MM.1S (cell line): ENCODE measurements at regions not wholly inside any gene's neighbourhood (a gene's known extent, or its start where the extent isn't known, plus 50 kb on each side); places are given as distances from the start of the nearest gene placed in this dataset.

Experiments used
- DNase-seq: peaks from one replicate; pipeline ENCODE4 v3.0.0-alpha.2; 2015
- H2AFZ ChIP-seq: fragments of 300-600 bp; sonication (generic); 2 replicates; pipeline ENCODE4 v1.6.0; 2016; ENCODE audit warnings: antibody characterized with exemption, low read length
- H3F3A ChIP-seq: fragments of 300-600 bp; sonication (generic); 2 replicates; pipeline ENCODE4 v1.6.1; 2016; ENCODE audit warnings: mild to moderate bottlenecking, antibody characterized with exemption, low read length, moderate library complexity, mixed read lengths; ENCODE audit not compliant: insufficient read depth
- H3K27ac ChIP-seq: fragments of 300-600 bp; sonication (generic); 2 replicates; pipeline ENCODE4 v1.5.1; 2016; ENCODE audit warnings: mild to moderate bottlenecking, low read length
- H3K27me3 ChIP-seq: fragments of 300-600 bp; sonication (generic); replicated peaks from 2 replicates; pipeline ENCODE4 v1.6.0; 2016; ENCODE audit warnings: low read length; ENCODE audit not compliant: insufficient read depth
- H3K36me3 ChIP-seq: fragments of 300-600 bp; sonication (generic); replicated peaks from 2 replicates; pipeline ENCODE4 v1.6.1; 2016; ENCODE audit warnings: mild to moderate bottlenecking, low read length, mixed read lengths; ENCODE audit not compliant: insufficient read depth
- H3K4me1 ChIP-seq: fragments of 300-600 bp; sonication (generic); 2 replicates; pipeline ENCODE4 v1.6.1; 2016; ENCODE audit warnings: low read length, mixed read lengths
- H3K4me2 ChIP-seq: fragments of 300-600 bp; sonication (generic); 2 replicates; pipeline ENCODE4 v1.6.0; 2016; ENCODE audit warnings: low read depth, low read length
- H3K4me3 ChIP-seq: fragments of 300-600 bp; sonication (generic); 2 replicates; pipeline ENCODE4 v1.5.1; 2016; ENCODE audit warnings: low read length, mixed read lengths
- H3K79me2 ChIP-seq: fragments of 300-600 bp; sonication (generic); 2 replicates; pipeline ENCODE4 v1.6.1; 2016; ENCODE audit warnings: mixed run types, low read length, mixed read lengths
- H3K9ac ChIP-seq: fragments of 300-600 bp; sonication (generic); 2 replicates; pipeline ENCODE4 v1.6.1; 2016; ENCODE audit warnings: low read length, mixed read lengths
- H3K9me2 ChIP-seq: fragments of 300-600 bp; sonication (generic); replicated peaks from 2 replicates; pipeline ENCODE4 v1.6.1; 2016; ENCODE audit warnings: mild to moderate bottlenecking, low read length, mixed read lengths; ENCODE audit not compliant: insufficient read depth
- H3K9me3 ChIP-seq: fragments of 300-600 bp; sonication (generic); replicated peaks from 2 replicates; pipeline ENCODE4 v1.6.1; 2016; ENCODE audit warnings: mild to moderate bottlenecking, low read length, mixed read lengths; ENCODE audit not compliant: insufficient read depth
- H4K20me1 ChIP-seq: fragments of 300-600 bp; sonication (generic); 2 replicates; pipeline ENCODE4 v1.6.1; 2016; ENCODE audit warnings: mild to moderate bottlenecking, low read length, moderate library complexity, mixed read lengths; ENCODE audit not compliant: insufficient read depth
- CTCF ChIP-seq: fragments of 300-600 bp; sonication (generic); IDR thresholded peaks from 2 replicates; pipeline ENCODE4 v1.5.1; 2016; ENCODE audit warnings: antibody characterized with exemption, low read length, mixed read lengths
- EZH2 ChIP-seq: fragments of 300-600 bp; sonication (generic); optimal IDR thresholded peaks from 2 replicates; pipeline ENCODE3; 2017; ENCODE audit warnings: low read depth, mild to moderate bottlenecking, antibody characterized with exemption, low read length, mixed read lengths
- EZH2phosphoT487 ChIP-seq: fragments of 300-600 bp; sonication (generic); IDR thresholded peaks from 2 replicates; pipeline ENCODE4 v1.6.1; 2018; ENCODE audit warnings: antibody characterized with exemption, low read length

- no peaks in the 10 kb centered on the region for H3K36me3 ChIP-seq
- H3K4me3 ChIP-seq: no peak overlapping the region
- no peaks in the 10 kb centered on the region for H3K9me2 ChIP-seq
- H3K4me2 ChIP-seq: no peak overlapping the region
- no peaks in the 10 kb centered on the region for H3K4me1 ChIP-seq
- no peak for TF ChIP-seq EZH2
- TF ChIP-seq CTCF: no peak
- TF ChIP-seq EZH2phosphoT487: no peak
- H3K79me2 ChIP-seq: no peaks in the 10 kb centered on the region
- no peak overlapping the region for H3K9ac ChIP-seq
- H2AFZ ChIP-seq: no peak overlapping the region
- no peak for DNase-seq
- no peaks in the 10 kb centered on the region for H3F3A ChIP-seq
- H4K20me1 ChIP-seq: no peaks in the 10 kb centered on the region
- no peaks in the 10 kb centered on the region for H3K27me3 ChIP-seq
- no peaks in the 10 kb centered on the region for H3K9me3 ChIP-seq
- no peak overlapping the region for H3K27ac ChIP-seq
These were observed 280.1 kb upstream of the HTR1E start for GRCh38 chr6:86657192-86657591.

- H3K9ac ChIP-seq: no peak overlapping the region
- DNase-seq: no peak
- no peak overlapping the region for H3K4me3 ChIP-seq
- H3K79me2 ChIP-seq: no peaks in the 10 kb centered on the region
- no peaks in the 10 kb centered on the region for H3K36me3 ChIP-seq
- no peaks in the 10 kb centered on the region for H3K4me1 ChIP-seq
- H4K20me1 ChIP-seq: no peaks in the 10 kb centered on the region
- TF ChIP-seq CTCF (no peak), EZH2phosphoT487 (no peak), EZH2 (no peak)
- H3K9me2 ChIP-seq: no peaks in the 10 kb centered on the region
- no peak overlapping the region for H3K27ac ChIP-seq
- no peaks in the 10 kb centered on the region for H3K9me3 ChIP-seq
- no peaks in the 10 kb centered on the region for H3K27me3 ChIP-seq
- H3F3A ChIP-seq: no peaks in the 10 kb centered on the region
- no peak overlapping the region for H3K4me2 ChIP-seq
- H2AFZ ChIP-seq: no peak overlapping the region
These were observed 308.2 kb upstream of the HTR1E start for GRCh38 chr6:86629123-86629522.

GRCh38 chr6:86619428-86619827 lies 317.9 kb upstream of the HTR1E start:
- no peaks in the 10 kb centered on the region for H3K27me3 ChIP-seq
- no peak overlapping the region for H3K4me2 ChIP-seq
- no peak for DNase-seq
- no peak overlapping the region for H3K4me3 ChIP-seq
- H3K36me3 ChIP-seq: no peaks in the 10 kb centered on the region
- no peaks in the 10 kb centered on the region for H3K9me2 ChIP-seq
- no peaks in the 10 kb centered on the region for H3K79me2 ChIP-seq
- H3K9me3 ChIP-seq: no peaks in the 10 kb centered on the region
- H3K4me1 ChIP-seq: no peaks in the 10 kb centered on the region
- no peak overlapping the region for H3K27ac ChIP-seq
- no peaks in the 10 kb centered on the region for H3F3A ChIP-seq
- no peaks in the 10 kb centered on the region for H4K20me1 ChIP-seq
- no peak overlapping the region for H3K9ac ChIP-seq
- H2AFZ ChIP-seq: no peak overlapping the region
- TF ChIP-seq EZH2 (no peak), CTCF (no peak), EZH2phosphoT487 (no peak)
